ENCODE measurements at regions not wholly inside any gene's neighbourhood (a gene's known extent, or its start where the extent isn't known, plus 50 kb on each side); places are given as distances from the start of the nearest gene placed in this dataset.
"Not testable (repeated sequence)": the region's sequence is repeated elsewhere in the genome, so short reads cannot be mapped to it uniquely, and the experiment has no call there.

DNA sequence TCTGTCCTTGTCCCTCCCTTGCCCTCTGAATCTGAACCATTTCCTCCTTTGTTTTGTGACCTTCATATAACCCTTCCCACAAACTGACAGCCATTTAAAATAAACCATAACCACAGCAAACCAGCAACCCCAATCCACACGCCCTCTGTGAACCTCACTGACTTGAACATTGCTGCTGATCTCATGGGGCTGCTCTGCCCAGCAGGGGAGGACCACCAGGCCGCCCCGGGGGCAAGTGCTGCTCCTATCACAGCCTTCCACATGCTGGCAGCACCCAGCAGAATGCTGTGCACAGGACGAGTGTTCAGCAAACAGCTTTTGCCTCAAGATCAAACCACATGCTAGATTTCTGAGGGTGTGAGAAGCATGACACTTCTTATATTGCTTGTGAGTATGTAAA is 73.9 kb upstream of the UXS1 start:
- peak in 1 of 2 donors; percentile 54 for DNase-seq (ENCODE audit: low spot score in 2 of 2)
- Histone ChIP-seq H3K4me1 (peaks cover 14% of the 10 kb centered on the region), H3K36me3 (no peaks in the 10 kb centered on the region), H3K27ac (no peak overlapping the region), H3K4me3 (no peak overlapping the region), H3K9me3 (no peaks in the 10 kb centered on the region), H3K27me3 (no peaks in the 10 kb centered on the region)
- no peak for TF ChIP-seq EP300 (IDR thresholded peaks at IDR 0.05)
- TF ChIP-seq, protein P1, sequence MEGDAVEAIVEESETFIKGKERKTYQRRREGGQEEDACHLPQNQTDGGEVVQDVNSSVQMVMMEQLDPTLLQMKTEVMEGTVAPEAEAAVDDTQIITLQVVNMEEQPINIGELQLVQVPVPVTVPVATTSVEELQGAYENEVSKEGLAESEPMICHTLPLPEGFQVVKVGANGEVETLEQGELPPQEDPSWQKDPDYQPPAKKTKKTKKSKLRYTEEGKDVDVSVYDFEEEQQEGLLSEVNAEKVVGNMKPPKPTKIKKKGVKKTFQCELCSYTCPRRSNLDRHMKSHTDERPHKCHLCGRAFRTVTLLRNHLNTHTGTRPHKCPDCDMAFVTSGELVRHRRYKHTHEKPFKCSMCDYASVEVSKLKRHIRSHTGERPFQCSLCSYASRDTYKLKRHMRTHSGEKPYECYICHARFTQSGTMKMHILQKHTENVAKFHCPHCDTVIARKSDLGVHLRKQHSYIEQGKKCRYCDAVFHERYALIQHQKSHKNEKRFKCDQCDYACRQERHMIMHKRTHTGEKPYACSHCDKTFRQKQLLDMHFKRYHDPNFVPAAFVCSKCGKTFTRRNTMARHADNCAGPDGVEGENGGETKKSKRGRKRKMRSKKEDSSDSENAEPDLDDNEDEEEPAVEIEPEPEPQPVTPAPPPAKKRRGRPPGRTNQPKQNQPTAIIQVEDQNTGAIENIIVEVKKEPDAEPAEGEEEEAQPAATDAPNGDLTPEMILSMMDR (IDR thresholded peaks at IDR 0.05) = no peak
- no peak for TF ChIP-seq POLR2AphosphoS5 (IDR thresholded peaks at IDR 0.05)
- TF ChIP-seq POLR2A (IDR thresholded peaks at IDR 0.05) = no peak
- WGBS = 70% methylated on average over 3 of the region's 4 CpGs

DNA sequence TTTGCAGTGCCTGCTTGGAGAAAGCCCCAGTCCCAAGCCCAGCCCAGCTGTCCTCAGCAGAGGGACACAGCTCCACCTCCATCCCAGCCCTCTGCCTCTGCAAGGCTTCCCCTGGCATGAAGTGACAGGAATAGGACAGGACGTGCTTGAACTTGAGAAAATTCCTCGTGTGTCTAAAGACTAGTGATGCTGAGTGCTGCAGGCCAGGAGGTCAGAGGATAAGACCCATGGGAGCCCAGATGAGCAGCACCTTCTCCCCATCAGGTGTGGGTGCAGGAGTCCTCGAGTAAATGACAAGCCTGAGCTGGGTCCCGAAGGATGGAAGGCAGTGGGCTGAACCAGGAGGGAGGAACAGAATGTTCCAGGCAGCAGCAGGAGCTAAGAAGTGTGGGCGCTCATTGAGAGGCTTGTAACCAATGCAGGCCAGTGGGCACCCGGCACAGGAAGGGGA is 67.8 kb upstream of the UXS1 start:
- no peaks in the 10 kb centered on the region for H3K9me3 ChIP-seq
- WGBS = 52% methylated on average over 6 of the region's 6 CpGs
- TF ChIP-seq EP300 (IDR thresholded peaks at IDR 0.05) (no peak), POLR2AphosphoS5 (IDR thresholded peaks at IDR 0.05) (no peak), POLR2A (IDR thresholded peaks at IDR 0.05) (no peak)
- TF ChIP-seq, protein P1 (IDR thresholded peaks at IDR 0.05) = no peak
- no peak for DNase-seq (ENCODE audit: low spot score in 2 of 2)
- H3K4me3 ChIP-seq = no peak overlapping the region
- H3K27ac ChIP-seq = no peak overlapping the region
- no peaks in the 10 kb centered on the region for H3K27me3 ChIP-seq
- no peaks in the 10 kb centered on the region for H3K4me1 ChIP-seq
- H3K36me3 ChIP-seq = no peaks in the 10 kb centered on the region

GRCh38 chr2:106258859-106259258 is 64.8 kb upstream of the UXS1 start:
- 96% methylated on average over 7 of the region's 7 CpGs for WGBS
- H3K36me3 ChIP-seq; H3K27me3 ChIP-seq; H3K27ac ChIP-seq; H3K4me1 ChIP-seq; H3K4me3 ChIP-seq; H3K9me3 ChIP-seq; DNase-seq (ENCODE audit: low spot score in 2 of 2): not testable (repeated sequence)

GRCh38 chr2:106257830-106258229 is 63.7 kb upstream of the UXS1 start:
- H3K4me1 ChIP-seq = no peaks in the 10 kb centered on the region
- H3K9me3 ChIP-seq = no peaks in the 10 kb centered on the region
- no peaks in the 10 kb centered on the region for H3K36me3 ChIP-seq
- no peak overlapping the region for H3K4me3 ChIP-seq
- H3K27ac ChIP-seq = no peak overlapping the region
- WGBS = 70% methylated on average over 3 of the region's 3 CpGs
- no peaks in the 10 kb centered on the region for H3K27me3 ChIP-seq
- TF ChIP-seq POLR2AphosphoS5 (IDR thresholded peaks at IDR 0.05) (no peak), POLR2A (IDR thresholded peaks at IDR 0.05) (no peak), EP300 (IDR thresholded peaks at IDR 0.05) (no peak)
- TF ChIP-seq, protein P1 (IDR thresholded peaks at IDR 0.05) = no peak
- DNase-seq (ENCODE audit: low spot score in 2 of 2) = no peak

GRCh38 chr2:106257135-106257534 is 63.0 kb upstream of the UXS1 start:
- H3K27ac ChIP-seq = no peak overlapping the region
- H3K36me3 ChIP-seq = no peaks in the 10 kb centered on the region
- no peaks in the 10 kb centered on the region for H3K27me3 ChIP-seq
- WGBS = 97% methylated on average over 5 of the region's 5 CpGs
- H3K9me3 ChIP-seq = no peaks in the 10 kb centered on the region
- H3K4me3 ChIP-seq = no peak overlapping the region
- DNase-seq (ENCODE audit: low spot score in 2 of 2) = no peak
- no peaks in the 10 kb centered on the region for H3K4me1 ChIP-seq
- TF ChIP-seq, protein P1 (IDR thresholded peaks at IDR 0.05) = no peak
- no peak for TF ChIP-seq POLR2AphosphoS5 (IDR thresholded peaks at IDR 0.05)
- TF ChIP-seq EP300 (IDR thresholded peaks at IDR 0.05) = no peak
- TF ChIP-seq POLR2A (IDR thresholded peaks at IDR 0.05) = no peak

- H3K4me1 ChIP-seq; DNase-seq (ENCODE audit: low spot score in 2 of 2); H3K27ac ChIP-seq; H3K27me3 ChIP-seq; H3K36me3 ChIP-seq; H3K4me3 ChIP-seq; H3K9me3 ChIP-seq: not testable (repeated sequence)
- 65% methylated on average over 3 of the region's 3 CpGs for WGBS
Measured at GRCh38 chr2:106249157-106249828, 55.2 kb upstream of the UXS1 start.

Measured in suprapubic skin (tissue), 4 donors.